Epithelial cell of prostate (primary cell): ENCODE measurements at regions not wholly inside any gene's neighbourhood (a gene's known extent, or its start where the extent isn't known, plus 50 kb on each side); places are given as distances from the start of the nearest gene placed in this dataset.

ENCODE experiments used
- DNase-seq: peaks from one replicate; pipeline ENCODE4 v3.0.0-alpha.2; 2011; ENCODE audit warnings: low read depth, low spot score
- H3K27ac ChIP-seq: fragments of 450-650 bp; 2 replicates; pipeline ENCODE4 v1.5.1; 2017; ENCODE audit warnings: mild to moderate bottlenecking

GRCh38 chr12:77640356-77640755 is 190.3 kb upstream of the NAV3 start:
- H3K27ac ChIP-seq = no peak overlapping the region
- DNase-seq = no peak

- DNase-seq = no peak
- H3K27ac ChIP-seq = peak overlapping the region; percentile 43
These were observed 199.8 kb upstream of the NAV3 start for GRCh38 chr12:77630790-77631445.

- DNase-seq = no peak
- H3K27ac ChIP-seq = peak overlapping the region; percentile 43
These were observed 200.3 kb upstream of the NAV3 start for GRCh38 chr12:77630344-77630743.

- no peak for DNase-seq
- no peak overlapping the region for H3K27ac ChIP-seq
These were observed 201.6 kb upstream of the NAV3 start for GRCh38 chr12:77629141-77629540.

GRCh38 chr12:77625441-77625840 is 205.3 kb upstream of the NAV3 start:
- DNase-seq = peak; percentile 36
- no peak overlapping the region for H3K27ac ChIP-seq

GRCh38 chr12:77619425-77619824 is 211.3 kb upstream of the NAV3 start:
- DNase-seq = no peak
- no peak overlapping the region for H3K27ac ChIP-seq

GRCh38 chr12:77617818-77618217 is 212.9 kb upstream of the NAV3 start:
- DNase-seq = no peak
- no peak overlapping the region for H3K27ac ChIP-seq

GRCh38 chr12:77615332-77615731 is 215.4 kb upstream of the NAV3 start:
- no peak for DNase-seq
- no peak overlapping the region for H3K27ac ChIP-seq

- H3K27ac ChIP-seq = no peak overlapping the region
- no peak for DNase-seq
These were observed 217.3 kb upstream of the NAV3 start for GRCh38 chr12:77613411-77613810.

GRCh38 chr12:77610446-77610845 is 220.2 kb upstream of the NAV3 start:
- no peak overlapping the region for H3K27ac ChIP-seq
- no peak for DNase-seq

GRCh38 chr12:77609016-77609415 is 221.7 kb upstream of the NAV3 start:
- DNase-seq = no peak
- no peak overlapping the region for H3K27ac ChIP-seq

GRCh38 chr12:77608271-77608824 is 222.3 kb upstream of the NAV3 start:
- DNase-seq = no peak

GRCh38 chr12:77606348-77606747 is 224.3 kb upstream of the NAV3 start:
- DNase-seq = no peak
- no peak overlapping the region for H3K27ac ChIP-seq

More at GRCh38 chr12:77608271-77608824, 222.3 kb upstream of the NAV3 start:
- H3K27ac ChIP-seq = no peak overlapping the region

- no peak overlapping the region for H3K27ac ChIP-seq
- no peak for DNase-seq
These were observed 226.7 kb upstream of the NAV3 start for GRCh38 chr12:77603946-77604345.

GRCh38 chr12:77601069-77601468 is 229.6 kb upstream of the NAV3 start:
- no peak for DNase-seq
- no peak overlapping the region for H3K27ac ChIP-seq

- no peak overlapping the region for H3K27ac ChIP-seq
- no peak for DNase-seq
These were observed 230.2 kb upstream of the NAV3 start for GRCh38 chr12:77600468-77600843.

GRCh38 chr12:77599782-77600467 is 230.8 kb upstream of the NAV3 start:
- H3K27ac ChIP-seq = no peak overlapping the region
- DNase-seq = no peak

- no peak overlapping the region for H3K27ac ChIP-seq
- no peak for DNase-seq
These were observed 236.3 kb upstream of the NAV3 start for GRCh38 chr12:77594366-77594765.

GRCh38 chr12:77592836-77593235 is 237.9 kb upstream of the NAV3 start:
- DNase-seq = no peak
- no peak overlapping the region for H3K27ac ChIP-seq

- H3K27ac ChIP-seq = no peak overlapping the region
- DNase-seq = no peak
These were observed 238.5 kb upstream of the NAV3 start for GRCh38 chr12:77591959-77592743.

GRCh38 chr12:77590306-77590705 is 240.4 kb upstream of the NAV3 start:
- no peak overlapping the region for H3K27ac ChIP-seq
- no peak for DNase-seq
